MM.1S (cell line): ENCODE measurements at regions not wholly inside any gene's neighbourhood (a gene's known extent, or its start where the extent isn't known, plus 50 kb on each side); places are given as distances from the start of the nearest gene placed in this dataset.

Source experiments
- EZH2 ChIP-seq: fragments of 300-600 bp; sonication (generic); optimal IDR thresholded peaks from 2 replicates; pipeline ENCODE3; 2017; ENCODE audit warnings: low read depth, mild to moderate bottlenecking, antibody characterized with exemption, low read length, mixed read lengths
- EZH2phosphoT487 ChIP-seq: fragments of 300-600 bp; sonication (generic); IDR thresholded peaks from 2 replicates; pipeline ENCODE4 v1.6.1; 2018; ENCODE audit warnings: antibody characterized with exemption, low read length
- TF ChIP-seq, protein P1 (sequence below): fragments of 300-600 bp; sonication (generic); IDR thresholded peaks from 2 replicates; pipeline ENCODE4 v1.5.1; 2016; ENCODE audit warnings: antibody characterized with exemption, low read length, mixed read lengths

DNA sequence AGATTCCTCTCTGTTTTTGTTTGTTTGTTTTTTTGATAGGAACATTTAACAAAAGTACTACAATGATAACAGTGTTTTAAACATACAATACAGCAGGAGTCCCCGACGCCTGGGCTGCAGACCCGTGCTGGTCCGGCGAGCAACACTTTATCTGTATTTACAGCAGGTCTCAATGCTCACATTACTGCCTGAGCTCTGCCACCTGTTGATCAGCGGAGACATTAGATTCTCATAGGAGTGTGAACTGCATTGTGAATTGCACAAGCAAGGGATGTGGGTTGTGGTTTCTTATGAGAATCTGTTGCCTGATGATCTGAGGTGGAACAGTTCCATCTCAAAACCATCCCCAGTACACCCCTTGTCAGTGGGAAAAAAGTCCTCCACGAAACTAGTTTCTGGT is 1068.5 kb upstream of the CDH10 start:
- TF ChIP-seq, protein P1, sequence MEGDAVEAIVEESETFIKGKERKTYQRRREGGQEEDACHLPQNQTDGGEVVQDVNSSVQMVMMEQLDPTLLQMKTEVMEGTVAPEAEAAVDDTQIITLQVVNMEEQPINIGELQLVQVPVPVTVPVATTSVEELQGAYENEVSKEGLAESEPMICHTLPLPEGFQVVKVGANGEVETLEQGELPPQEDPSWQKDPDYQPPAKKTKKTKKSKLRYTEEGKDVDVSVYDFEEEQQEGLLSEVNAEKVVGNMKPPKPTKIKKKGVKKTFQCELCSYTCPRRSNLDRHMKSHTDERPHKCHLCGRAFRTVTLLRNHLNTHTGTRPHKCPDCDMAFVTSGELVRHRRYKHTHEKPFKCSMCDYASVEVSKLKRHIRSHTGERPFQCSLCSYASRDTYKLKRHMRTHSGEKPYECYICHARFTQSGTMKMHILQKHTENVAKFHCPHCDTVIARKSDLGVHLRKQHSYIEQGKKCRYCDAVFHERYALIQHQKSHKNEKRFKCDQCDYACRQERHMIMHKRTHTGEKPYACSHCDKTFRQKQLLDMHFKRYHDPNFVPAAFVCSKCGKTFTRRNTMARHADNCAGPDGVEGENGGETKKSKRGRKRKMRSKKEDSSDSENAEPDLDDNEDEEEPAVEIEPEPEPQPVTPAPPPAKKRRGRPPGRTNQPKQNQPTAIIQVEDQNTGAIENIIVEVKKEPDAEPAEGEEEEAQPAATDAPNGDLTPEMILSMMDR = no peak
- no peak for TF ChIP-seq EZH2
- no peak for TF ChIP-seq EZH2phosphoT487
